LNCAP (cell line): ENCODE measurements at regions not wholly inside any gene's neighbourhood (a gene's known extent, or its start where the extent isn't known, plus 50 kb on each side); places are given as distances from the start of the nearest gene placed in this dataset.

Experiments used
- TF ChIP-seq, protein P1 (sequence below): fragments of 450-650 bp; IDR thresholded peaks from 2 replicates; pipeline ENCODE4 v1.5.1; 2017; ENCODE audit warnings: mild to moderate bottlenecking

DNA sequence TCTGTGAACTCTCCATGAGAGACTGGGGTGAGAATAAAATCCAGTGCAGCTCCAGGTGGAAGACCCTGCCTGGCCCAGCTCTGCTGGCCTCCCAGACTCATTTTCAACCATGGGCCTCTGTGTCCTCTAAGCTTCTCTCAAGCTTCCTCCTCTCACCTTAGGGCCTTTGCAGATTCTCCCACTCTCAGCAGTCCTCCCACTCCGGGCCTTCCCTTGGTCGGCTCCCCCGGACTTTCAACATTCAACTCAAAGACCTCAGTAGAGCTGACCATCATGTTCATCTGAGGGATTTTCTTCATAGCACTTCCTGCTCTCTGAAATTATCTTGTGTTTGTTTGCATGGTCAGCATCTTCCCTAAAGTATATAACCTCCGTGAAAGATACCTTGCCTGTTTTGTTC, 370.5 kb upstream of the ZNF507 start:
- TF ChIP-seq, protein P1, sequence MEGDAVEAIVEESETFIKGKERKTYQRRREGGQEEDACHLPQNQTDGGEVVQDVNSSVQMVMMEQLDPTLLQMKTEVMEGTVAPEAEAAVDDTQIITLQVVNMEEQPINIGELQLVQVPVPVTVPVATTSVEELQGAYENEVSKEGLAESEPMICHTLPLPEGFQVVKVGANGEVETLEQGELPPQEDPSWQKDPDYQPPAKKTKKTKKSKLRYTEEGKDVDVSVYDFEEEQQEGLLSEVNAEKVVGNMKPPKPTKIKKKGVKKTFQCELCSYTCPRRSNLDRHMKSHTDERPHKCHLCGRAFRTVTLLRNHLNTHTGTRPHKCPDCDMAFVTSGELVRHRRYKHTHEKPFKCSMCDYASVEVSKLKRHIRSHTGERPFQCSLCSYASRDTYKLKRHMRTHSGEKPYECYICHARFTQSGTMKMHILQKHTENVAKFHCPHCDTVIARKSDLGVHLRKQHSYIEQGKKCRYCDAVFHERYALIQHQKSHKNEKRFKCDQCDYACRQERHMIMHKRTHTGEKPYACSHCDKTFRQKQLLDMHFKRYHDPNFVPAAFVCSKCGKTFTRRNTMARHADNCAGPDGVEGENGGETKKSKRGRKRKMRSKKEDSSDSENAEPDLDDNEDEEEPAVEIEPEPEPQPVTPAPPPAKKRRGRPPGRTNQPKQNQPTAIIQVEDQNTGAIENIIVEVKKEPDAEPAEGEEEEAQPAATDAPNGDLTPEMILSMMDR = no peak

DNA sequence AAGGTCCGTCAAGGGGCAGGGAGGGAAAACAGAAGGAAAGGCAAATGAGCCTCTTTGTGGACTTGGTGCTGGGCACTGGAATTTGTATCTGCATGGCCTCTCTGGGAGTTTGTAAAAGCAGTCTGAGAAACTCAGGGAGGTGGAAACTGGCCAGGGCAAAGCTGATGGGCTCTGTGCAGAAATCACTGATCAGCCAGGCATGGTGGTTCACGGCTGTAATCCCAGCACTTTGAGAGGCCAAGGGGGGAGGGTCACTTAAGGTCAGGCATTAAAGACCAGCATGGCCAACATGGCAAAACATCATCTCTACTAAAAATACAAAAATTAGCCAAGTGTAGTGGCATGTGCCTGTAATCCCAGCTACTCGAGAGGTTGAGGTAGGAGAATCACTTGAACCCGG, 369.9 kb upstream of the ZNF507 start:
- TF ChIP-seq, protein P1 = no peak

DNA sequence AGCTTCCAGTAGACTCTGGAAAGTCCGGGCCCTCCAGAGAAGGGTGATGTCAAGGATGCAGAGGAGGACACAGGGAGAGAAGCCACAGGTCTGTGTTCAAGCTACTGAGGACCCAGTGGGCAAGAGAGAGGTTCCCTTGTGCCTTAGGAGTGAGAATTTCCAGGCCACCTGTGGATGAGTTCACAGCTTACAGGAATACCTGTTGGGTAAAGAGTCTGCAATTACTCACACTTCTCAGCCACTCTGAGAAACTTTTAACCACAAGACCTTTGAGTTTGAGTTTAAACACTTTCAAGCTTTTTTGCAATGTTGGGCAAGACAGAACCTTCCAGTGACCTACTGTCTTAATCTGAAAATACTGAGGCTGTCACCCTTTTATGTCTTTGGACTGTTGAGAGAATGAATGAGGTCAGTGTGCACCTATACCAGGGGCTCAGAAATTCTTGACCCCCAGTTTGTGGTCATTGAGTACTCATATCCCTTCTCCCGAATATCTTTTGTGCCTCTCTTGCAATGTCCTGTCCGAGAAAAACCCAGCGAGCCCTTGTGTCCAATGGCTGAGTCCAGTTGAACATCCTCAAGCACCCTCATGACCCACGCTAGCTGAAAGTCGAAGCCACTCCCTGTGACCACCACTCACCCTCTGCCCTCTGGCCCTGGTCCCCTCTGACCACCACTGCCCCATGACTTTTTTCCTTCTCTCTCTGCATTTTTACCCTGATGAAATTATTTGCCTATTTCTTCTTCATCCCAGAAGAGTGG, 368.5 kb upstream of the ZNF507 start:
- TF ChIP-seq, protein P1 = no peak

DNA sequence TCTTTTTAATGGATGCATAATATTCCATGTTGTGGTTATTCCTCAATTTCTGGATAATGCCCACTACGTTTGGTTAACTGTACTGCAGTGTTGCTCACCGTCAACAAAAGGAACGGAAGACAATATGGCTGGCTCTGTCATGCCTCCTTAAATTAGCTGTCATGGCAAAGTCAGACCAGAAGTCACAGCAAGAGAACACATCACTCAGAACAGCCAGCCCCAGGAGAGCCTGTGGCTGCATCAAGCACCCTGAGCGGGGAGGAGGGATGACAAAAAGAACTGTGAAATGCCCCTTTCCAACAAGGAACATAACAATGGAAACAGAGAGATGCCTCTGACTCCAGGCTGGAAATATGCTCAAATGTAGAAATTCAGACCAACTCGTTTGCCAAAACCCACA, 366.0 kb upstream of the ZNF507 start:
- TF ChIP-seq, protein P1 = no peak

DNA sequence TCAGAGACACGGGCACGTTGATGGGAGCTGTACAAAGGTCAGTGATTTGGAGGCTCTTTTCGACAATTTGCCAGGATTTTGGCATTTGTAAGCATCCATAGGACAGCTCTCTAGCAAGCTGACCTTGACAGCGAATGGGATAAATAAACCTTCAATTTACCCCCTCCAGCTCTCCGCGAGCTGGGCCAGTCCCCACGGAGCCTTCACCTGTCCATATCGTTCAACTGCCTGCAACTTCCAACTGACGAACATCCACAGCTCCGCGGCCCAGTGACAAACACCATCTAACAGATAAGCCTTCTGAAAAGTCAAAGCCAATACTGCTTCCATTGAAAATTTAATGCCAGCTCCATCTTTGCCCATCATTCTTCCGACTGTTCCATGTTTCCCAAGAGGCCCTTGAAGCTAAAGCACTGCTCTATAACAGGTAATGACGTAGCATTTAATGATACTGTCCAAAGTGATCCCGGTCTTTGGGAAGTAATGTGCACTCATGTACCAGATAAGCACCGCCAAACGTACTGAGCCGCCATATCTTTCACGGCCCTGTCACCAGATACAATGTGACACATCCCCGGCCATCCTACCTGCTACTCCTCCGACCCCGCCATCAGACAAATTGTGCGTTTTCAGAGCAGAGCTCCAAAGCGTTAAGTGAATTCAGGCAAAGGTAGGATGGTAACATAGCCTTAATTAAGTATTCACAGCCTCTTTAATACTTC, 365.3 kb upstream of the ZNF507 start:
- TF ChIP-seq, protein P1 = no peak

DNA sequence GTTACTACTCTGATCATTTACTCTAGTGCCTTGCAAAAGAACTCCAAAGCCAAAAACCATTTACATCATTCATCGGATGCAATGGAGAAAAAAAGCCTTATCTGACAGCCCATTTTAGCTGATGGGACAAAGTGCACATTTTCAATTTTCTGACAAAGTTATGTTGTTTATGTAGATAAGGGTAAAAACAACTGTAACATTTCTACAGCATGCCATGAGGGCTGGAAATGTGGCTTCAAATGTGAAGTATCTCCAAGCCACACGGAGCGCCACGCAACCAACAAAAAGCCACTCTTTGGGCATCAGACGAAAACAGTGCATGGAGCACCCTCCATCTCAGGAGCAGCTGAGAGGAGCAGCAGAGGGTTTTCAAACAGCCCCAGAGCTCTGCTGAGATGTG, 364.6 kb upstream of the ZNF507 start:
- TF ChIP-seq, protein P1 = no peak

DNA sequence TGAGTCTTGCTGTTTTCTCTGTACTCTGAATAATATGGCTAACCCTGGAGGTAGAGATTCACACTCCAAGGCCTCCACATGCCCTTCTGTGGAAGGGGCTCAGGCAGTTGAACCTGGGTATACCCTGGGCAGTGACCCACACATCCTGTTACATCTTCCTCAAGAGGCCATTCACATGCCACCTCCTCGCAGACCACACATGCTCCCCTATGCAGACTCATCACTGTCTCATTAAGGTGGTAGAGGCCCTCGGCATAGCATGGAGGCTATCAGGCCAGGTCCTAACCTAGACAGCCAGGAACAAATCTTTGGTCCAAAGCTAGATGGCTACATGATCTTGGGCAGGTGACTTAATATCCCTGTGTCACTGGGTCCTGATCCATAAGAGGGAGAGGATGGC, 363.9 kb upstream of the ZNF507 start:
- TF ChIP-seq, protein P1 = no peak
